ENCODE measurements at regions not wholly inside any gene's neighbourhood (a gene's known extent, or its start where the extent isn't known, plus 50 kb on each side); places are given as distances from the start of the nearest gene placed in this dataset.
"Not testable (repeated sequence)": the region's sequence is repeated elsewhere in the genome, so short reads cannot be mapped to it uniquely, and the experiment has no call there.

DNA sequence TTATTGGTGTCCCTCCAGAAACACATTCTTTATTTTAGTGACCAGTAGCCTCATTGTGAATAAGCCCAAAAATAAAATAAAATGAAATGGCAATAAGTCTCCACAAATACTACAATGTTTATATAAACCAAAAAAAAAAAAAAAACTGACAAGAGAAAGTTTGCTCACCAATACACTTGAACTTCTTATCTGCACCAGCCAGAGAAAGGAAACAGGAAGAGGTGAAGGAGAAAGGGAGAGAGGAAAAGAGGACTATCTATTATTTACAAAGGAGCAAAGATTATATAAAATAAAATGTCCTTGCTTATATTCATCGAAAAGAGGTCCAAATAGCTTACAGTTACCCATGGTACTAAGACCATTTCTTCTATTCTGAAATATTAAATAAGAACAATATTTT, 176.4 kb upstream of the CCNG1 start:
- no peaks in the 10 kb centered on the region for H3K9me3 ChIP-seq
- TF ChIP-seq, protein P1, sequence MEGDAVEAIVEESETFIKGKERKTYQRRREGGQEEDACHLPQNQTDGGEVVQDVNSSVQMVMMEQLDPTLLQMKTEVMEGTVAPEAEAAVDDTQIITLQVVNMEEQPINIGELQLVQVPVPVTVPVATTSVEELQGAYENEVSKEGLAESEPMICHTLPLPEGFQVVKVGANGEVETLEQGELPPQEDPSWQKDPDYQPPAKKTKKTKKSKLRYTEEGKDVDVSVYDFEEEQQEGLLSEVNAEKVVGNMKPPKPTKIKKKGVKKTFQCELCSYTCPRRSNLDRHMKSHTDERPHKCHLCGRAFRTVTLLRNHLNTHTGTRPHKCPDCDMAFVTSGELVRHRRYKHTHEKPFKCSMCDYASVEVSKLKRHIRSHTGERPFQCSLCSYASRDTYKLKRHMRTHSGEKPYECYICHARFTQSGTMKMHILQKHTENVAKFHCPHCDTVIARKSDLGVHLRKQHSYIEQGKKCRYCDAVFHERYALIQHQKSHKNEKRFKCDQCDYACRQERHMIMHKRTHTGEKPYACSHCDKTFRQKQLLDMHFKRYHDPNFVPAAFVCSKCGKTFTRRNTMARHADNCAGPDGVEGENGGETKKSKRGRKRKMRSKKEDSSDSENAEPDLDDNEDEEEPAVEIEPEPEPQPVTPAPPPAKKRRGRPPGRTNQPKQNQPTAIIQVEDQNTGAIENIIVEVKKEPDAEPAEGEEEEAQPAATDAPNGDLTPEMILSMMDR (IDR thresholded peaks at IDR 0.05) = no peak
- H3K4me1 ChIP-seq = no peaks in the 10 kb centered on the region
- no peak overlapping the region for H3K4me3 ChIP-seq
- ATAC-seq (no peak), DNase-seq (no peak)
- no peaks in the 10 kb centered on the region for H3K27me3 ChIP-seq (ENCODE audit: low read depth)
- intact Hi-C loops (cut with DNase I) = no loop called here
- no peak overlapping the region for H3K27ac ChIP-seq
- H3K36me3 ChIP-seq = no peaks in the 10 kb centered on the region

GRCh38 chr5:163261647-163262269, 175.6 kb upstream of the CCNG1 start:
- DNase-seq (no peak), ATAC-seq (no peak)
- Histone ChIP-seq H3K27ac (no peak overlapping the region), H3K4me3 (no peak overlapping the region), H3K27me3 (ENCODE audit: low read depth) (no peaks in the 10 kb centered on the region), H3K36me3 (no peaks in the 10 kb centered on the region), H3K9me3 (no peaks in the 10 kb centered on the region), H3K4me1 (no peaks in the 10 kb centered on the region)
- intact Hi-C loops (cut with DNase I) = no loop called here
- TF ChIP-seq, protein P1 (IDR thresholded peaks at IDR 0.05) = no peak

DNA sequence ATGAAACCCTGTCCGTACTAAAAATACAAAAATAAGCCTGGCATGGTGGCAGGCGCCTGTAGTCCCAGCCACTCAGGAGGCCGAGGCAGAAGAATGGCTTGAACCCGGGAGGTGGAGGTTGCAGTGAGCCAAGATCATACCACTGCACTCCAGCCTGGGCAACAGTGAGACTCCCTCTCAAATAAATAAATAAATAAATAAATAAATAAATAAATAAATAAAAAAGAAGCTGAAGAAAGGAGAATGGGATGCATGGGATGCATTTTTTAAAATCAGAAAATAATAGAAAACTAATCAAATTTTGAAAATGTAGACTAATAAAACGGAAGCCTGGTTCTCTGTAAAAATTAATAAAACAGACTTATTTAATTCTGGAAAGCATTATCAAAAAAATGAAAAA, 171.1 kb upstream of the CCNG1 start:
- H3K4me1 ChIP-seq; DNase-seq; ATAC-seq; H3K9me3 ChIP-seq; intact Hi-C loops (cut with DNase I); H3K27me3 ChIP-seq (ENCODE audit: low read depth); H3K4me3 ChIP-seq; H3K27ac ChIP-seq; H3K36me3 ChIP-seq: not testable (repeated sequence)

- DNase-seq = no peak
- Histone ChIP-seq H3K9me3 (no peaks in the 10 kb centered on the region), H3K4me1 (no peaks in the 10 kb centered on the region), H3K4me3 (no peak overlapping the region), H3K27me3 (ENCODE audit: low read depth) (no peaks in the 10 kb centered on the region), H3K27ac (no peak overlapping the region), H3K36me3 (no peaks in the 10 kb centered on the region)
- no peak for ATAC-seq
- intact Hi-C loops (cut with DNase I) = no loop called here
- TF ChIP-seq, protein P1 (IDR thresholded peaks at IDR 0.05) = no peak
These were observed 167.8 kb upstream of the CCNG1 start for GRCh38 chr5:163269624-163270023.

GRCh38 chr5:163276466-163276865, 160.9 kb upstream of the CCNG1 start:
- H3K4me3 ChIP-seq = no peak overlapping the region
- no peak for DNase-seq
- no peaks in the 10 kb centered on the region for H3K36me3 ChIP-seq
- intact Hi-C loops (cut with DNase I) = no loop called here
- no peaks in the 10 kb centered on the region for H3K9me3 ChIP-seq
- no peaks in the 10 kb centered on the region for H3K4me1 ChIP-seq
- no peak overlapping the region for H3K27ac ChIP-seq
- TF ChIP-seq, protein P1 (IDR thresholded peaks at IDR 0.05) = no peak
- no peak for ATAC-seq
- no peaks in the 10 kb centered on the region for H3K27me3 ChIP-seq (ENCODE audit: low read depth)

- DNase-seq; H3K27me3 ChIP-seq (ENCODE audit: low read depth); H3K9me3 ChIP-seq; H3K27ac ChIP-seq; ATAC-seq; H3K36me3 ChIP-seq; H3K4me1 ChIP-seq; intact Hi-C loops (cut with DNase I); H3K4me3 ChIP-seq: not testable (repeated sequence)
These were observed 156.5 kb upstream of the CCNG1 start for GRCh38 chr5:163280897-163281296.

- TF ChIP-seq, protein P1 (IDR thresholded peaks at IDR 0.05) = no peak
- H3K36me3 ChIP-seq = no peaks in the 10 kb centered on the region
- no peaks in the 10 kb centered on the region for H3K4me1 ChIP-seq
- H3K27me3 ChIP-seq (ENCODE audit: low read depth) = no peaks in the 10 kb centered on the region
- intact Hi-C loops (cut with DNase I) = no loop called here
- H3K9me3 ChIP-seq = no peaks in the 10 kb centered on the region
- ATAC-seq (no peak), DNase-seq (no peak)
- H3K4me3 ChIP-seq = no peak overlapping the region
- no peak overlapping the region for H3K27ac ChIP-seq
These were observed 155.9 kb upstream of the CCNG1 start for GRCh38 chr5:163281512-163281911.
